Thyroid gland (tissue), 4 donors: ENCODE measurements at regions not wholly inside any gene's neighbourhood (a gene's known extent, or its start where the extent isn't known, plus 50 kb on each side); places are given as distances from the start of the nearest gene placed in this dataset.
A peak's percentile ranks its signal among the peaks of the same experiment; 100 is the strongest.
"Not testable (repeated sequence)": the region's sequence is repeated elsewhere in the genome, so short reads cannot be mapped to it uniquely, and the experiment has no call there.

Source experiments
- DNase-seq, 2 donors: peaks; one replicate each; pipeline ENCODE4 v3.0.0-alpha.2; 2019
- H3K27ac ChIP-seq, 3 donors: fragments of 200-600 bp; sonication (generic); 1 replicate in 2 of 3; 2 replicates in 1 of 3; pipeline ENCODE4 v1.5.1; 2016 to 2019; ENCODE audit warnings: mild to moderate bottlenecking in 1 of 3, moderate library complexity in 1 of 3
- H3K27me3 ChIP-seq: fragments of 200-600 bp; sonication (generic); one replicate; pipeline ENCODE4 v1.5.1; 2019
- H3K36me3 ChIP-seq, 2 donors: fragments of 200-600 bp; sonication (generic); one replicate each; pipeline ENCODE4 v1.5.1; 2016 to 2019
- H3K4me1 ChIP-seq, 2 donors: fragments of 200-600 bp; sonication (generic); one replicate each; pipeline ENCODE4 v1.5.1; 2017 to 2019
- H3K4me3 ChIP-seq, 3 donors: fragments of 200-600 bp; sonication (generic); replicated peaks in 1 of 3; 1 replicate in 2 of 3; 2 replicates in 1 of 3; pipeline ENCODE4 v1.5.1; 2016; ENCODE audit warnings: mild to moderate bottlenecking in 1 of 3
- H3K9me3 ChIP-seq: fragments of 200-600 bp; sonication (generic); one replicate; pipeline ENCODE4 v1.5.1; 2017
- CTCF ChIP-seq, 6 experiments: fragments of 200-600 bp in 3 of 6; fragments of 450-650 bp in 3 of 6; sonication (generic) in 3 of 6; IDR thresholded peaks; one replicate each; pipeline ENCODE4 v1.5.1; 2016 to 2019; ENCODE audit warnings: antibody characterized with exemption in 6 of 6, mild to moderate bottlenecking in 2 of 6, inconsistent platforms in 1 of 6, moderate library complexity in 1 of 6
- POLR2A ChIP-seq, 2 donors: fragments of 450-650 bp; IDR thresholded peaks; one replicate each; pipeline ENCODE4 v1.6.1; 2017; ENCODE audit warnings: antibody characterized with exemption in 2 of 2, mild to moderate bottlenecking in 2 of 2, moderate library complexity in 1 of 2
- WGBS, 2 donors: methylation state at CpG; one replicate each; pipeline ENCODE4 v1.1.5; 2017; 5-methylcytosine and 5-hydroxymethylcytosine counted together
- intact Hi-C: fragments of 100-400 bp; cut with DNase I; formaldehyde crosslinking; loops from one replicate; pipeline ENCODE4 v1.15.1; 2023

DNA sequence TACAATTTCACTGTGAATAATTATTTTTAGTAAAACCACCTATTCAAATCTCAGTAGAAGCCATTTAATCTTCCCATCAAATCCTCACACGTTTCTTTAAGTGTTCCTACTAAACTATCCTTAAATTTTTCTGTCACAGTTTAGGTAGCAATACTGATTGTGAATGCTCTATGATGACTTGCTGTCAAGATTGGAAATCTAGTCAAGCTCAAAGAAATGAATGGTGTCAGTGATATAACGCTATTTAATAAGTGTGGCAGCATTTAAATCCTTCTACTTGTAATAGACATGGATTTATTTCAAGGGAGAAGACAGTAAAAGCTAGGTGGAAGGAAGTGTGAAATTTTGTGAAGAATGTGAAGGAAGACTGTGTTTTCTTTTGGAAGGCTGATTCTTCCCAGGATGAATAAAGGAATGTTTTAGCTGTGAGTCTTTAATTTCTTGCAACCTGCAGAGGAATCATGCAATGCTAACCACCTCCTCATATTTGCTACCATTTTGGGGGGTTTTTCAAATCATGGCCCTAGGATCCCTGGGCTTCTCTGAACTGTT lies 936.7 kb upstream of the NEGR1 start:
- 72 to 73% methylated on average over 2 of the region's 2 CpGs for WGBS, 2 donors
- intact Hi-C loops = no loop called here
- TF ChIP-seq CTCF (IDR thresholded peaks at IDR 0.05) (no peak), POLR2A (IDR thresholded peaks at IDR 0.05) (no peak)
- Histone ChIP-seq H3K36me3 (no peaks in the 10 kb centered on the region), H3K9me3 (no peaks in the 10 kb centered on the region), H3K27me3 (no peaks in the 10 kb centered on the region), H3K4me3 (no peak overlapping the region), H3K4me1 (no peaks in the 10 kb centered on the region), H3K27ac (no peak overlapping the region)
- no peak for DNase-seq

GRCh38 chr1:73205294-73205973 lies 923.1 kb upstream of the NEGR1 start:
- Histone ChIP-seq H3K4me3 (no peak overlapping the region), H3K4me1 (peaks cover 0 to 9% of the 10 kb centered on the region in 2 donors), H3K27ac (no peak overlapping the region), H3K9me3 (no peaks in the 10 kb centered on the region), H3K36me3 (no peaks in the 10 kb centered on the region), H3K27me3 (no peaks in the 10 kb centered on the region)
- WGBS, 2 donors = 36 to 38% methylated on average over 4 to 5 of the region's 5 CpGs
- TF ChIP-seq CTCF (IDR thresholded peaks at IDR 0.05) (peak in 1 of 6 experiments; percentile 13), POLR2A (IDR thresholded peaks at IDR 0.05) (no peak)
- peak; percentile 48 to 71 for DNase-seq
- intact Hi-C loops = no loop called here

DNA sequence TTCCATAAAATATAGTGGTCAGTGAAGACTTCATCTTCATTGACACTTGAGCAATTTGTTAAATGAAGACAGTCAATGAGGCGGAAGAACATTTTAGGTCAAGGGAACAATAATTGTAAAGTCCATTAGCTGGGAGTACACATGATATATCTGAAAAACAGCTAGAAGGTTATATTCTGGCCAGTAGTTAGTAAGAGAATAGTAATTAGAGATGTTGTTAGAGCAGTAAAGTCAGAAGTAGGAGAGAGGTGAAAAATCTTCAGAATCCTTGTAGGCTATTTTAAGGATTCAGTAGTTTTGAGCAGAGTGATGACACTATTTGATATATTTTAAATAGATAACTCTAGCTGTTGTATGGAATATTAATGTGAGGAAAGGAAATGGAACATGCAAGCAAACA lies 915.6 kb upstream of the NEGR1 start:
- Histone ChIP-seq H3K27me3 (no peaks in the 10 kb centered on the region), H3K27ac (no peak overlapping the region), H3K36me3 (no peaks in the 10 kb centered on the region), H3K4me3 (no peak overlapping the region), H3K4me1 (no peaks in the 10 kb centered on the region), H3K9me3 (no peaks in the 10 kb centered on the region)
- DNase-seq = no peak
- TF ChIP-seq POLR2A (IDR thresholded peaks at IDR 0.05) (no peak), CTCF (IDR thresholded peaks at IDR 0.05) (no peak)
- WGBS, 2 donors = 96 to 100% methylated on average over 1 of the region's 1 CpG
- intact Hi-C loops = no loop called here

- 94 to 97% methylated on average over 1 of the region's 1 CpG for WGBS, 2 donors
- intact Hi-C loops = no loop called here
- Histone ChIP-seq H3K4me1 (no peaks in the 10 kb centered on the region), H3K27ac (no peak overlapping the region), H3K27me3 (no peaks in the 10 kb centered on the region), H3K4me3 (no peak overlapping the region), H3K9me3 (no peaks in the 10 kb centered on the region), H3K36me3 (no peaks in the 10 kb centered on the region)
- TF ChIP-seq POLR2A (IDR thresholded peaks at IDR 0.05) = no peak
- TF ChIP-seq CTCF (IDR thresholded peaks at IDR 0.05) = no peak
- no peak for DNase-seq
These were observed 912.6 kb upstream of the NEGR1 start for GRCh38 chr1:73194965-73195364.

DNA sequence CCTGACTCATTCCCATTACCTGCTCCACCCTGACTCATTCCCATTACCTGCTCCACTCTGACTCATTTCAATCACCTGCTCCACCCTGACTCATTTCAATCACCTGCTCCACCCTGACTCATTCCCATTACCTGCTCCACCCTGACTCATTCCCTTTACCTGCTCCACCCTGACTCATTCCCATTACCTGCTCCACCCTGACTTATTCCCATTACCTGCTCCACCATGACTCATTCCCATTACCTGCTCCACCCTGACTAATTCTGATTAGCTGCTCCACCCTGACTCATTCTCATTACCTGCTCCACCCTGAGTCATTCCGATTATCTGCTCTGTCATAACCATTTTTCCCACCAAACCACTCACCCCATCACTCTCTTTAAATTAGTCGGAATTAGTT lies 901.2 kb upstream of the NEGR1 start:
- H3K27me3 ChIP-seq, H3K27ac ChIP-seq, DNase-seq, intact Hi-C loops, H3K4me1 ChIP-seq, H3K4me3 ChIP-seq, H3K36me3 ChIP-seq, H3K9me3 ChIP-seq: not testable (repeated sequence)
- 86 to 92% methylated on average over 2 of the region's 2 CpGs for WGBS, 2 donors
